ENCODE measurements at regions not wholly inside any gene's neighbourhood (a gene's known extent, or its start where the extent isn't known, plus 50 kb on each side); places are given as distances from the start of the nearest gene placed in this dataset.

DNA sequence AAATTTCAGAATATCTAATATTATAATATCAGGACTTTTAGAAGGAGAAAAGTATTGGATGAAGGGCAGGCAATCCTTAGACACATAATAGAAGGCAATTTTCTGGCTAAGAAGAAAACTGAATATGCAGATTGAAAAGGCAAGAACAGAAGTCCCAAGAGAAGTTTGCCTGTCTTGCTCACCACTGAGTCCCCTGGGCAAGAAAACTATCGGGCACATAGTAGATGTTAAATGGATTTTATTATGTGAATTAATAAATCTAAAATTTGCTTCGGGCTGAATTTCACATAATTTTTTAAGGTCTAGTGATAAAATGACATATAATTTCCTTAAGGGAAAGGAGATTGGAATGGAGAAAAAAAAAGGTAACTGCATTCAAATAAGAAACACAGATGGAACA, 380.9 kb upstream of the GRM3 start:
- no peak for TF ChIP-seq CTCF (optimal IDR thresholded peaks at IDR 0.05 in 1 of 3, IDR thresholded peaks at IDR 0.05 in 1 of 3, conservative IDR thresholded peaks at IDR 0.05 in 1 of 3; ENCODE audit: extremely low read depth in 1 of 3, insufficient read depth in 2 of 3, low read length in 3 of 3)
- no peak for TF ChIP-seq EZH2 (IDR thresholded peaks at IDR 0.05; ENCODE audit: low read length)

All from keratinocyte (primary cell).